Effector memory CD8-positive, alpha-beta T cell (primary cell): ENCODE measurements at regions not wholly inside any gene's neighbourhood (a gene's known extent, or its start where the extent isn't known, plus 50 kb on each side); places are given as distances from the start of the nearest gene placed in this dataset.
"Not testable (repeated sequence)": the region's sequence is repeated elsewhere in the genome, so short reads cannot be mapped to it uniquely, and the experiment has no call there.

Experiments
- ATAC-seq: fragments of 150-1000 bp; cut with Tn5 transposase; replicated peaks from 2 replicates; pipeline ENCODE4 v1.10.0; 2021; ENCODE audit warnings: mild to moderate bottlenecking, moderate library complexity
- DNase-seq, 3 experiments: peaks; one replicate each; pipeline ENCODE4 v3.0.0; 2021
- H3K27ac Mint-ChIP-seq, 2 donors: one replicate each; pipeline ENCODE4 v1.8.0; 2022; ENCODE audit warnings: mild to moderate bottlenecking in 2 of 2, mixed read lengths in 2 of 2, moderate library complexity in 2 of 2
- H3K27me3 Mint-ChIP-seq, 2 donors: one replicate each; pipeline ENCODE4 v1.8.0; 2022; ENCODE audit warnings: mixed read lengths in 2 of 2
- H3K36me3 Mint-ChIP-seq: one replicate; pipeline ENCODE4 v1.8.0; 2022; ENCODE audit warnings: mild to moderate bottlenecking, moderate library complexity, mixed read lengths; ENCODE audit not compliant: insufficient read depth
- H3K4me1 Mint-ChIP-seq, 2 donors: one replicate each; pipeline ENCODE4 v1.8.0; 2022; ENCODE audit warnings: low read depth in 2 of 2, mixed read lengths in 2 of 2
- H3K4me3 Mint-ChIP-seq, 2 donors: one replicate each; pipeline ENCODE4 v1.8.0; 2022; ENCODE audit warnings: mild to moderate bottlenecking in 2 of 2, mixed read lengths in 2 of 2, moderate library complexity in 2 of 2
- H3K9me3 Mint-ChIP-seq, 2 donors: one replicate each; pipeline ENCODE4 v1.8.0; 2022; ENCODE audit warnings: mixed read lengths in 2 of 2

GRCh38 chr1:217039139-217039538, 315.9 kb upstream of the ESRRG start:
- H3K4me1 Mint-ChIP-seq, H3K27me3 Mint-ChIP-seq, H3K27ac Mint-ChIP-seq, ATAC-seq, H3K36me3 Mint-ChIP-seq, DNase-seq, H3K4me3 Mint-ChIP-seq: not testable (repeated sequence)
- H3K9me3 Mint-ChIP-seq = peaks cover 4 to 34% of the 10 kb centered on the region in 2 donors

GRCh38 chr1:217036757-217037156, 313.5 kb upstream of the ESRRG start:
- H3K27me3 Mint-ChIP-seq = no peaks in the 10 kb centered on the region
- no peak overlapping the region for H3K4me3 Mint-ChIP-seq
- H3K36me3 Mint-ChIP-seq = no peaks in the 10 kb centered on the region
- DNase-seq (no peak), ATAC-seq (no peak)
- H3K4me1 Mint-ChIP-seq = no peaks in the 10 kb centered on the region
- peaks cover 4 to 27% of the 10 kb centered on the region in 2 donors for H3K9me3 Mint-ChIP-seq
- no peak overlapping the region for H3K27ac Mint-ChIP-seq

GRCh38 chr1:217032715-217033367, 309.6 kb upstream of the ESRRG start:
- H3K4me1 Mint-ChIP-seq = no peaks in the 10 kb centered on the region
- no peak for ATAC-seq
- H3K36me3 Mint-ChIP-seq = no peaks in the 10 kb centered on the region
- H3K27me3 Mint-ChIP-seq = no peaks in the 10 kb centered on the region
- DNase-seq = no peak
- no peak overlapping the region for H3K4me3 Mint-ChIP-seq
- H3K9me3 Mint-ChIP-seq = peaks cover 2 to 21% of the 10 kb centered on the region in 2 donors
- H3K27ac Mint-ChIP-seq = no peak overlapping the region

- H3K36me3 Mint-ChIP-seq = no peaks in the 10 kb centered on the region
- no peak overlapping the region for H3K4me3 Mint-ChIP-seq
- ATAC-seq (no peak), DNase-seq (no peak)
- no peaks in the 10 kb centered on the region for H3K4me1 Mint-ChIP-seq
- H3K9me3 Mint-ChIP-seq = peaks cover 1 to 8% of the 10 kb centered on the region in 2 donors
- H3K27ac Mint-ChIP-seq = no peak overlapping the region
- no peaks in the 10 kb centered on the region for H3K27me3 Mint-ChIP-seq
Measured at GRCh38 chr1:217029281-217030157, 306.3 kb upstream of the ESRRG start.

- Mint-ChIP-seq H3K27ac (no peak overlapping the region), H3K4me3 (no peak overlapping the region), H3K4me1 (no peaks in the 10 kb centered on the region), H3K36me3 (no peaks in the 10 kb centered on the region), H3K9me3 (peaks cover 4 to 11% of the 10 kb centered on the region in 2 donors), H3K27me3 (no peaks in the 10 kb centered on the region)
- DNase-seq = no peak
- ATAC-seq = no peak
Measured at GRCh38 chr1:217027403-217028080, 304.3 kb upstream of the ESRRG start.

- Mint-ChIP-seq H3K27ac (no peak overlapping the region), H3K36me3 (no peaks in the 10 kb centered on the region), H3K4me3 (no peak overlapping the region), H3K9me3 (peaks cover 4 to 14% of the 10 kb centered on the region in 2 donors), H3K27me3 (no peaks in the 10 kb centered on the region), H3K4me1 (no peaks in the 10 kb centered on the region)
- no peak for DNase-seq
- ATAC-seq = no peak
Measured at GRCh38 chr1:217026531-217026930, 303.3 kb upstream of the ESRRG start.

GRCh38 chr1:217025381-217025780, 302.2 kb upstream of the ESRRG start:
- H3K36me3 Mint-ChIP-seq = no peaks in the 10 kb centered on the region
- no peak overlapping the region for H3K4me3 Mint-ChIP-seq
- no peak for ATAC-seq
- no peaks in the 10 kb centered on the region for H3K27me3 Mint-ChIP-seq
- peaks cover 4 to 13% of the 10 kb centered on the region in 2 donors for H3K9me3 Mint-ChIP-seq
- no peak for DNase-seq
- no peak overlapping the region for H3K27ac Mint-ChIP-seq
- no peaks in the 10 kb centered on the region for H3K4me1 Mint-ChIP-seq

GRCh38 chr1:217024911-217025310, 301.7 kb upstream of the ESRRG start:
- Mint-ChIP-seq H3K4me1 (no peaks in the 10 kb centered on the region), H3K9me3 (peaks cover 4 to 8% of the 10 kb centered on the region in 2 donors), H3K4me3 (no peak overlapping the region), H3K27ac (no peak overlapping the region), H3K27me3 (no peaks in the 10 kb centered on the region), H3K36me3 (no peaks in the 10 kb centered on the region)
- DNase-seq (no peak), ATAC-seq (no peak)

- Mint-ChIP-seq H3K27me3 (no peaks in the 10 kb centered on the region), H3K4me3 (no peak overlapping the region), H3K36me3 (no peaks in the 10 kb centered on the region), H3K4me1 (no peaks in the 10 kb centered on the region), H3K9me3 (peaks cover 6 to 8% of the 10 kb centered on the region in 2 donors), H3K27ac (no peak overlapping the region)
- DNase-seq = no peak
- no peak for ATAC-seq
Measured at GRCh38 chr1:217021956-217022355, 298.7 kb upstream of the ESRRG start.

- no peaks in the 10 kb centered on the region for H3K27me3 Mint-ChIP-seq
- no peak overlapping the region for H3K4me3 Mint-ChIP-seq
- peaks cover 6 to 8% of the 10 kb centered on the region in 2 donors for H3K9me3 Mint-ChIP-seq
- ATAC-seq (no peak), DNase-seq (no peak)
- no peaks in the 10 kb centered on the region for H3K4me1 Mint-ChIP-seq
- H3K27ac Mint-ChIP-seq = no peak overlapping the region
- H3K36me3 Mint-ChIP-seq = no peaks in the 10 kb centered on the region
Measured at GRCh38 chr1:217021400-217021799, 298.2 kb upstream of the ESRRG start.

- ATAC-seq (no peak), DNase-seq (no peak)
- H3K36me3 Mint-ChIP-seq = no peaks in the 10 kb centered on the region
- no peaks in the 10 kb centered on the region for H3K27me3 Mint-ChIP-seq
- no peaks in the 10 kb centered on the region for H3K4me1 Mint-ChIP-seq
- H3K27ac Mint-ChIP-seq = no peak overlapping the region
- no peak overlapping the region for H3K4me3 Mint-ChIP-seq
- H3K9me3 Mint-ChIP-seq = peaks cover 6% of the 10 kb centered on the region in 2 donors
Measured at GRCh38 chr1:217019475-217019874, 296.2 kb upstream of the ESRRG start.

- Mint-ChIP-seq H3K36me3 (no peaks in the 10 kb centered on the region), H3K4me3 (no peak overlapping the region), H3K4me1 (no peaks in the 10 kb centered on the region), H3K9me3 (peaks cover 4 to 6% of the 10 kb centered on the region in 2 donors), H3K27me3 (no peaks in the 10 kb centered on the region), H3K27ac (no peak overlapping the region)
- DNase-seq = no peak
- no peak for ATAC-seq
Measured at GRCh38 chr1:217018648-217019047, 295.4 kb upstream of the ESRRG start.

- ATAC-seq = no peak
- peaks cover 4 to 7% of the 10 kb centered on the region in 2 donors for H3K9me3 Mint-ChIP-seq
- H3K36me3 Mint-ChIP-seq = no peaks in the 10 kb centered on the region
- no peaks in the 10 kb centered on the region for H3K27me3 Mint-ChIP-seq
- no peak overlapping the region for H3K4me3 Mint-ChIP-seq
- H3K27ac Mint-ChIP-seq = no peak overlapping the region
- H3K4me1 Mint-ChIP-seq = no peaks in the 10 kb centered on the region
- no peak for DNase-seq
Measured at GRCh38 chr1:217017165-217017564, 293.9 kb upstream of the ESRRG start.
